Peyer's patch (tissue), 4 donors: ENCODE measurements at regions not wholly inside any gene's neighbourhood (a gene's known extent, or its start where the extent isn't known, plus 50 kb on each side); places are given as distances from the start of the nearest gene placed in this dataset.

Experiments used
- POLR2A ChIP-seq, 2 donors: fragments of 450-650 bp; IDR thresholded peaks; one replicate each; pipeline ENCODE4 v1.5.1; 2017; ENCODE audit warnings: antibody characterized with exemption in 2 of 2, mild to moderate bottlenecking in 2 of 2, moderate library complexity in 2 of 2
- TF ChIP-seq, protein P1 (sequence below), 6 experiments: fragments of 450-650 bp in 4 of 6; fragments of 200-600 bp in 2 of 6; sonication (generic) in 1 of 6; IDR thresholded peaks; one replicate each; pipeline ENCODE4 v1.5.1; 2017 to 2019; ENCODE audit warnings: antibody characterized with exemption in 6 of 6, mild to moderate bottlenecking in 3 of 6, moderate library complexity in 1 of 6

- TF ChIP-seq, protein P1, sequence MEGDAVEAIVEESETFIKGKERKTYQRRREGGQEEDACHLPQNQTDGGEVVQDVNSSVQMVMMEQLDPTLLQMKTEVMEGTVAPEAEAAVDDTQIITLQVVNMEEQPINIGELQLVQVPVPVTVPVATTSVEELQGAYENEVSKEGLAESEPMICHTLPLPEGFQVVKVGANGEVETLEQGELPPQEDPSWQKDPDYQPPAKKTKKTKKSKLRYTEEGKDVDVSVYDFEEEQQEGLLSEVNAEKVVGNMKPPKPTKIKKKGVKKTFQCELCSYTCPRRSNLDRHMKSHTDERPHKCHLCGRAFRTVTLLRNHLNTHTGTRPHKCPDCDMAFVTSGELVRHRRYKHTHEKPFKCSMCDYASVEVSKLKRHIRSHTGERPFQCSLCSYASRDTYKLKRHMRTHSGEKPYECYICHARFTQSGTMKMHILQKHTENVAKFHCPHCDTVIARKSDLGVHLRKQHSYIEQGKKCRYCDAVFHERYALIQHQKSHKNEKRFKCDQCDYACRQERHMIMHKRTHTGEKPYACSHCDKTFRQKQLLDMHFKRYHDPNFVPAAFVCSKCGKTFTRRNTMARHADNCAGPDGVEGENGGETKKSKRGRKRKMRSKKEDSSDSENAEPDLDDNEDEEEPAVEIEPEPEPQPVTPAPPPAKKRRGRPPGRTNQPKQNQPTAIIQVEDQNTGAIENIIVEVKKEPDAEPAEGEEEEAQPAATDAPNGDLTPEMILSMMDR (IDR thresholded peaks at IDR 0.05): no peak
- no peak for TF ChIP-seq POLR2A (IDR thresholded peaks at IDR 0.05)
Observed at GRCh38 chr2:3099860-3100234, 277.8 kb downstream of the EIPR1 start.
